Fibroblast of skin of left biceps (primary cell): ENCODE measurements at regions not wholly inside any gene's neighbourhood (a gene's known extent, or its start where the extent isn't known, plus 50 kb on each side); places are given as distances from the start of the nearest gene placed in this dataset.
"Not testable (repeated sequence)": the region's sequence is repeated elsewhere in the genome, so short reads cannot be mapped to it uniquely, and the experiment has no call there.

Source experiments
- DNase-seq, 2 experiments: peaks; one replicate each; pipeline ENCODE4 v3.0.0-alpha.2; 2013; ENCODE audit warnings: low read depth in 2 of 2

DNA sequence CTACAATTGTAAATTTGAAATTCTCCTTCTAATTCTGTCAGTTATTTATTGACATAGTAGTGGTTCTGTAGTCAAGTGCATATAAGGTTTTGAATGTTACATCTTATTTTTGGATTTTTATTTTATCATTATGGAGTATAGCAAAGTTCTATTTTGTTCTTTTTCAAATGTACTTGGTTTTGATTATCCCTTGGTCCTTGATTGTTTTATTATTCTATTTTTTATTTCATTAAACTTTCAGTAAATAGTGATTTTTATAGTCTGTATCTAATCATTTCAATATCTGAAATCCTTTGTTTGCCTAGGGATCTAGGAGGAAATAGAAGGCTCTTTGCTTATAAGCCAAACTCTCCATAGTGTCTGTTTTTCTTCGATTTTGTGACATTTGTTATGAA, 87.8 kb downstream of the HFE start:
- no peak for DNase-seq

DNA sequence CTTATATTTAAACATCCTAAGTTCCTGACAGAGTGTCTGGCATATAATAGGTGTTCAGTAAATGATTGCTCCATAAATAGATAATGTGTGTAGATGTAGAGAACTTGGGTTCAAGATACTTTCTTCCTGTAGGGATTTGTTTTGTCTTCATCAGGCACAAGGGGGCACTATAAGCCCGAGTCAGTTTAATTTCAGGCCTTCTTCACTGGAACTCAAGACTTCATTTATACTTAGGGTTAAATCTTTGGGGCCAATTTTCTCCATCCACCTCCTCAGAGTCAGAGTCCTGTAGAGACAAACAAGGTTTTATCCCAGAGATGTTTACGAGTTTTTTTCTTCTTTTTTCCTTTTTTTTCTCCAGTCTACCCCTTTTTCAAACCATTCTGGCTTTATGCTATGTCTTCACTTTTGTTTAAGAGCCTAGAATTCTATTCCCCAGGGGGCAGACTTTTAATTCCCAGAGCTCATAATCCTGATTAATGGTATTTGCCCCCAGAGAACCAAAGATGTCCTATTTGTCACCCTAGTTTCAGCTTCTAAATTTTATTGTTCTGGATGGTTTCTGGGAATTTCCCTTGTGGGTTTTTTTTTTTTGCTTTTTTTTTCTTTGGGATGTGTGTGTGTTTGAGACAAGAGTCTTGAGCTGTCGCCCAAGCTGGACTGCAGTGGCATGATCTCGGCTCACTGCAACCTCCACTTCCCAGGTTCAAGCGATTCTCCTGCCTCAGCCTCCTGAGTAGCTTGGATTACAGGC, 88.4 kb downstream of the HFE start:
- no peak for DNase-seq

DNA sequence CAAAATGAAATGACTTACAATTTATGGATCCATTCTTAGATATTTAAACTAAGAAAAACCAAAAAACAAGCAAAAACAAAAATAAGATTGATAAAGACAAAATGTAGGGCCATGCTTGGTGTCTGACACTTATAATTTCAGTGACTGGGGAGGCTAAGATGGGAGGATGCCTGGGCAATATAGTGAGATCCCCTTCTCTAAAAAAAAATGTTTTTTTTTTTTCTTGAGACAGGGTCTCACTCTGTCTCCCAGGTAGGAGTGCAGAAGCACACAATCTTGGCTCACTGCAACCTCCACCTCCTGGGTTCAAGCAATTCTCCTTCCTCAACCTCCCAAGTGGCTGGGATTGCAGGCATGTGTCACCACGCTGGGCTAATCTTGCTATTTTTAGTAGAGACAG, 92.4 kb downstream of the HFE start:
- no peak for DNase-seq

DNA sequence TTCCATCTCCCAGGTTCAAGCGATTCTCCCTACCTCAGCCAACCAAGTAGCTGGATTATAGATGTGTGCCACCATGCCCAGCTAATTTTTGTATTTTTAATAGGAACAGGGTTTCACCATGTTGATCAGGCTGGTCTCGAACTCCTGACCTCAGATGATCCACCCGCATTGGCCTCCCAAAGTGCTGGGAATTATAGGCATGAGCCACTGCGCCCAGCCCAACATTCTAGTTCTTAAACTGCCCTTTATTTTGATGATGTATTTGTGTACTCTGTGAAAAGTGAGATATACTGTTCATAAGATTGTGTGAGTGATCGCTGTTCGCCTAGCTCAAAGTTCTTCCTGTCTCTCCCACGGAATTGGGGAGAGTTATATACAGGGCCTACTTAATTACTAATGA, 93.1 kb downstream of the HFE start:
- no peak for DNase-seq

DNA sequence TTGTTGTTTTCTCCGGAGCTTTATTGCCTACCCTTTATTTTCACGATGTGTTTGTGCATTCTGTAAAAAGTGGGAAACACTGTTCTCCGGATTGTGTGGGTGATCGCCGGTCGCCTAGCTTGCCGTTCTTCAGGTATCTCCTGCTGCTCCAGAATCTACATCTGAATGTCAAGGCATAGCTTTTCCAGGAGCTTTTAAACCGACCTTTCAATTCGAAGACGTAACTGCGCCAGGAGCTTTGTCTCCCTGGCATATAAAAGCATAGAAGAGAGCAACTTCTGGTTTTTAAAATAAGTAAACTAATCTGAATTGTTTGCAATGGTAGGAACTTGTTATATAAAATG, 96.0 kb downstream of the HFE start:
- DNase-seq: no peak

DNA sequence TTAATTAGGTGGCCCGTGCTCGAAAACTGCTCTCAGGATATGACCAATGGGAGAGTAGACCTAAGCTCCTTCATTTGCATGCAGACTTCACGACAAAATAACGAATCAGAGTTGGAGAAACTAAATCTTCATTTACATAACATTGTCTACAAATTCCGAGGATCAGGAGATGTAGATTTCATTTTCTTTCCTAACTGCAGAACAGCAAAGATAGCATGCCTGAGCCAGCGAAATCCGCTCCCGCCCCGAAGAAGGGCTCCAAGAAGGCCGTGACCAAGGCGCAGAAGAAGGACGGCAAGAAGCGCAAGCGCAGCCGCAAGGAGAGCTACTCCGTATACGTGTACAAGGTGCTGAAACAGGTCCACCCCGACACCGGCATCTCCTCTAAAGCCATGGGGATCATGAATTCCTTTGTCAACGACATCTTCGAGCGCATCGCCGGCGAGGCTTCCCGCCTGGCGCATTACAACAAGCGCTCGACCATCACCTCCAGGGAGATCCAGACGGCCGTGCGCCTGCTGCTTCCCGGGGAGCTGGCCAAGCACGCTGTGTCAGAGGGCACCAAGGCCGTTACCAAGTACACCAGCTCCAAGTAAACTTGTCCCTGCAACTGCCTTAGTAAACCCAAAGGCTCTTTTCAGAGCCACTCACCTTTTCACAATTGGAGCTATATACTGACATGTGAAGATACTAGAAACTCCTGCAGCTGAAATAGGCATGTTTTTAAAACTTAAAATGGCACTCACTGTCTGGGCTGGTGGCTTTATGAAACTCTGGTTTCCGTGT, 96.5 kb downstream of the HFE start:
- peak; percentile 70 to 76 for DNase-seq

DNA sequence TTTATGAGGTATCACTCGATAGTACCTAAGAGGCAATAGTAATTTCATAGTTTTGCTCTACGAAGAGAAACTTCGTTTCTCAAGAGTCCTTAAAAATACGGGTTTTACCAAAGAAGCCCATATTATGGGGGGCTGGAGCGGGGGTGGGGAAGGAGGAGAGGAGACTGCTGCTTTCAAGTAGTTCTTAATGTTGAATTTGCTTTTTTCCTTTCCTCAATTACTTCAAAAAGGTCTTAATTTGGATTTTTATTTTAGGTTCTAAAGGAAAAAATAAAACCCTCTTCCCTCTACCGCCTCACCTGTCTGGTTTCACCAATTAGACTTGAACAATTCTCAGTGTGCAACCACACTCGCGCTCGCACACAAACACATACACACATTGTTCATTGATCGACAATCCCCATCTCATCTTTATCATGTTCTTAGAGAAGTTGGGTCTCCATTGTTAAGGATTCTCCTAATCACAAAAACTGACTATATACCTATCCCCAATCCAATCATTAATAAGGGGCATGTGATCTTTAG, 97.2 kb downstream of the HFE start:
- DNase-seq: no peak

DNA sequence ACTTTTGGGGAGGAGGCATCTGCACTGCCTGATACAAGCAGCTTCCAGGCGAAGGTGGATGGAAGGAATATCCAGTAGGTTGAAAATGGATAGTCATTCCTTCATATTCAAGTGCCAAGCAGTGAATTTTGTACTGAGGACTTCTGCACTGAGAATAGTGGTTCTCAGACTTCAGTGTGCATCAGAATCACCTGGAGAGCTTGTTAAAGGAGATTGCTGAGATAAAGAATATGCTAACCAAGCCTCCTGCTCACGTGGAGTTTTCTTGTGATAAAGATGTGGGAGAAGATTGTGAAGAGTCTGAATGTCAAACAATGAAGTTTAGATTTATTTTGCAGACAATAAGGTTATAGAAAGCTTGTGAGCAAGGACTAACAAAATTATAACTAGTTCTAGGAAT, 97.8 kb downstream of the HFE start:
- no peak for DNase-seq

DNA sequence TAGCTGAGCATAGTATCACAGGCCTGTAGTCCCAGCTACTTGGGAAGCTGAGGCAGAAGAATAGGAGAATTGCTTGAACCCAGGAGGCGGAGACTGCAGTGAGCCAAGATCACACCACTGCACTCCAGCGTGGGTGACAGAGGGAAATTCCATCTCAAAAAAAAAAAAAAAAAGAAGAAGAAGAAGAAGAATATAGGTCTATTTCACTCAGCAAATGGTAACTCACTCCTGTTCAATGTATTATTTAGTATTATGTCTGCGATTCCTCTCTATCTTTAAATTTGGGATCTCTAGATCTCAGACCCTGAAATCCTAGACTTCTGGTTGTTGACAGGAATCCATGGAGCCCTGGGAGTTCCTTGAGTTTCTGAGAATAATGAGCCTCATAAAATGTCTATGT, 98.6 kb downstream of the HFE start:
- no peak for DNase-seq

DNA sequence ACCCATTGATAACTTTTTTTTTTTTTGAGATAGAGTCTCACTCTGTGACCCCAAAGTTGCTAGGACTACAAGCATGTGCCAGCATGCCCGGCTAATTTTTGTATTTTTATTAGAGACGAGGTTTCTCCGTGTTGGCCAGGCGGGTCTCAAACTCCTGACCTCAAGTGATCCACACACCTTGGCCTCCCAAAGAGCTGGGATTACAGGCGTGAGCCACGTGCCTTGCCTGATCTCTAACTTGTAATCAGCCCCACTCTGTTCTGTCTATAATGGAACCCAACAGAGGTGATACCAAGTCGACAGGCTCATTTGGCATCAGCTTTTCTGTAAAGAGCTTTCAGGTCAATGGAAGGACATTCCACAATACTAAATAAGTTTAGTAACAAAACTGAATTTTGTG, 99.4 kb downstream of the HFE start:
- DNase-seq: no peak

DNA sequence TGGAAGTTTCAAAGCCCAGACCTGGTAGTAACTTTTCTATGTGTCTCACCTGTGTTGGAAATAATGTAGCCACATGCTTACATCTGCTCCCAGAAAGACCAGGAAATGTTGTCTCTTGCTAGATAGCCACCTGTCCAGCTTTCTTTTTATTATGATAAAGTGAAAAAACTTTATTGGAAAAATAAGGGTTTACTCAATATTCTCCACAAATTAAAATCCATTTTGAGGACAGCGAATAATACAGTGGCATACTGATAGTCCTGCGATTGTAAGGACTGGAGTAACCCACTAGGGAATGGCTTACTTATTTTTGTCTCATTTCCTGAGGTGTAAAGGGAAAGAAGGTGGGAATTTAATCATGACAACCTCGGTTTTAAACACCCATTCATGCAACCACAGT, 100.1 kb downstream of the HFE start:
- DNase-seq: no peak

DNA sequence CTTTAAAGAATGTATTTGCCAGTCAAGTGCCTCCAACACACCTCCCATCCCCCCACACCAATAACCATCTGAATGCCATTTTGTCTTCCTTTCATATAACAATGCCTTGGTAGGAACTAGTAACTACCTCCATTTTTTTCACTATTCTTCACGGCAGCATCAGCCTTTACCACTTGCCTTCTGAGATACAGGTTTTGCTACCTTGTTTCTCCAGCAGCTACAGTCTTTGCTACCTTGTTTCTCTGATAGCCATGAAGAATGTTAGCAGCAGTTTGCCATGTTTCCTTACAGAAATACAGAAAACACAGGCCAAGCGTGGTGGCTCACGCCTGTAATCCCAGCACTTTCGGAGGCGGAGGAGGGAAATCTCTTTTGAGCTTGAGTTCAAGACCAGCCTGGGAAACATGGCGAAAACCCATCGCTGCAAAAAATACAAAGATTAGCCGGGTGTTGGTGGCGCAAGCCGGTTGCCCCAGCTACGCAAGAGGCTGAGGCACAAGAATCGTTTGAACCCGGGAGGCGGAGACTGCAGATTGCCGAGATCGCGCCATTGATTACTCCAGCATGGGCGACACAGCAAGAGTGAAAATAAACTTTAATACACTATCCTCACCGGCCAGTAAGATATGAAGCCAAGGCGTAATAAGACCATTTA, 100.9 kb downstream of the HFE start:
- no peak for DNase-seq

DNA sequence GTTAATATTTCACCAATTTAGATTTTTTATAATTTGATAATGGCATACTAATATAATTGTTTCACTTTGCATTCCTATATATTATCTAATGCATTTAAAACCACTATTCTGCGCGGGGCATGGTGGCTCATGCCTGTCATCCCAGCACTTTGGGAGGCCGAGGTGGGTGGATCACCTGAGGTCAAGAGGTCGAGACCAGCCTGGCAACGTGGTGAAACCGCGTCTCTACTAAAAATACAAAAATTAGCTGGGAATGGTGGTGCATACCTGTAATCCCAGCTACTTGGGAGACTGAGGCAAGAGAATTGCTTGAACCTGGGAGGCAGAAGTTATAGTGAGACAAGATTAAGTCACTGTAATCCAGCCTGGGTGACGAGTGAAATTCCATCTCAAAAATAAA, 104.3 kb downstream of the HFE start:
- DNase-seq: not testable (repeated sequence)

DNA sequence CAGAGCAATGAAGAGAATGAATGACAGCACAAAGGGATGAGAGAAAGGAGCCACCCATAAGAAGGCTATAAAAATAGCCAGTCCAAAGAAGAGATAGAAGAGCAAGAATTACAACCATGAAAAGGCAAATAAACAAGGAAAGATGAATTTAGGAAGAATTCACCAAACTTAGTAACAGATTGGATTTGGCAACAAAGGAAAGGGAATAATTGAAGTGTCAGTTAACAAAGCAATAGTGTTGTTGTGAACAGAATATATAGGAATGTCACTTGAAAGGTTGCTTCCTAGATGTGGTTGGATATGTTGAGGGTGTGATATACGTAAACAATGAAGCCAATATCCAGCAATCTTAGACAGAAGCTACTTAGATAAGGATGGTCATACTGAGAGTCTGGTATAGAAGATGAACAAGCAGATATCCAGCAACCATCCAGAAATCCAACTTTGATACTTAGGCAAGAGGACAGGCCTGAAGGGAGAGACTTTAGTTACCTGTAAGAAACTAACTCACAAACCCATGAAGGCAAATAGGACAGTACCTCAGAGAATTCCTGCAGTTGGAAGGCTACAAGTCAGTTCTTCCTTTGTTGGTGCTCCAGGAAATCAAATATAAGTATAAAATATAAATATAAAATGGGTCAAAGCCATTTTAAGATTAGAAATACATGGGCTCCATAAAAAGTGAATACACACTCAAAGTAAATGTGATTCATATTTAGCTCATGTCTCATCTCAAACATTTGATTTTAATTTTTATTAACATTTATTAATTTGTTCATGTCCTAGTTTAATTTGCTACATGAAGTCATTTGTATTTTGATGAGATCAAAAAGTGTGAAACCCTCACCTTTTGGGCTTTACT, 106.5 kb downstream of the HFE start:
- DNase-seq: no peak

DNA sequence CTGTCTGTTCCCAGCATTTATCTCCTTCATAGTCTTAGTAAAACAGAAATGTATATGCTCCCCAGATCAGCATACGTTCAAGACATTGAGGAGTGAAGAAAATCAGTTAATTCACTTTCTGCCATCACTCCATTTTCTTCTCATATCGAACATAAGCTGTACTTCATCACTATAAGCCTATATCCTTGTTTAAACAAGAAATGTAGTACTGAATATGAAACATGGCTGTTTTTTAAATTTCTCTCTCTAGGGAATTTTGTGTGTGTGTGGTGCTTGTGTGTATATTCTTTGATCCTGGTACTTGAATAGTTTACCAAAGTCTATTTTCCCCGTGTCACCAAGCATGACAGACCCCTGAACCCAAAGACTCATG, 107.1 kb downstream of the HFE start:
- DNase-seq: no peak

DNA sequence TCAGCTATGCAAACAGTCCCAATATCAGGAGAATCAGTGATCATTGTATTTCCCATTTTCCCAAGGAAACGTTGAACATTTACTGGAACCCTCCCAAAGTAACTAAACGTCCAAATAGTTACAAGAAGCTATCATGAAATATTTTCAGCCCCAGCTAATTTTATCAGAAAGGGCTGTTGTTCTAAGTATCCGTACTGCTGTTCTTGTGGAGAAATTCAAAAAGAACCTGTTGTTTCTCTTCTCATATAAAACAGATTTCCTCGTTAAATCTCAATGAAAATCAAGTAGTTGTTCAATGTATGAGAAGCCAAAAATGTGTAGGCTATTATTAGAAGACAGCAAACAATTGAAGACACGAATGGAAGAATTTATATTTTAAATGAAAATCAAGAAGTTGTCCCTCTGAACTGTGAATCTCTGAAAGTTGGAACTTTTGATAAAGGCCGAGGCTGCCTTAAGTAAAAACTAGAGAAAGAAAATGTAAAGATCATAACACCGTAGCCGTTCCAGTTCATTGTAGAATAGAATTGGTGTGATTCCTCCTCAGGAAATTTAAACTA, 107.7 kb downstream of the HFE start:
- no peak for DNase-seq

DNA sequence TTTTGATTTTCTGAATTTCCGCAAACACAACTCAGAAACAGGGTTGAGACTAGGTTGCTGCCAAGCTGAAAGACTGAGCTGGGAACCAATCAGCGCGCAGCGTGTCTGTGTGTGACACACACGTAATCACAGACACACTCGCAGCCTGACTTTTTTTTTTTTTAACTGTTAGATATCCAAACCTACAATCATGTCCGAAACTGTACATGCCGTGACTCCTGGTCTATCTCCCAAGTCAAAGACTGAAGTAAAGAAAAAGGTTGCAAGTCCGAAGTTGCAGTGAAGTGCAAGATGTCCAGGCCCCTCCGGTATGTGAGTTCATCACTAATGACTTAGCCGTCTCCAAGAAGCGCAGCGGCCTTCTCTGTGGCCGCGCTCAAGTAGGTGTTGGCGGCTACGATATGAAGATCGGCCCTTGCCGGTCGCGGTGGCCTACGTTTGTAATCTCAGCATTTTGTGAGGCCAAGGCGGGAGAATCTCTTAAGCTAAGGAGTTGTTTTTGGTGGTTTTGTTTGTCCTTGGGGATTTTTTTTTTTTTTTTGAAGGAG, 108.2 kb downstream of the HFE start:
- DNase-seq: peak; percentile 79 to 80

DNA sequence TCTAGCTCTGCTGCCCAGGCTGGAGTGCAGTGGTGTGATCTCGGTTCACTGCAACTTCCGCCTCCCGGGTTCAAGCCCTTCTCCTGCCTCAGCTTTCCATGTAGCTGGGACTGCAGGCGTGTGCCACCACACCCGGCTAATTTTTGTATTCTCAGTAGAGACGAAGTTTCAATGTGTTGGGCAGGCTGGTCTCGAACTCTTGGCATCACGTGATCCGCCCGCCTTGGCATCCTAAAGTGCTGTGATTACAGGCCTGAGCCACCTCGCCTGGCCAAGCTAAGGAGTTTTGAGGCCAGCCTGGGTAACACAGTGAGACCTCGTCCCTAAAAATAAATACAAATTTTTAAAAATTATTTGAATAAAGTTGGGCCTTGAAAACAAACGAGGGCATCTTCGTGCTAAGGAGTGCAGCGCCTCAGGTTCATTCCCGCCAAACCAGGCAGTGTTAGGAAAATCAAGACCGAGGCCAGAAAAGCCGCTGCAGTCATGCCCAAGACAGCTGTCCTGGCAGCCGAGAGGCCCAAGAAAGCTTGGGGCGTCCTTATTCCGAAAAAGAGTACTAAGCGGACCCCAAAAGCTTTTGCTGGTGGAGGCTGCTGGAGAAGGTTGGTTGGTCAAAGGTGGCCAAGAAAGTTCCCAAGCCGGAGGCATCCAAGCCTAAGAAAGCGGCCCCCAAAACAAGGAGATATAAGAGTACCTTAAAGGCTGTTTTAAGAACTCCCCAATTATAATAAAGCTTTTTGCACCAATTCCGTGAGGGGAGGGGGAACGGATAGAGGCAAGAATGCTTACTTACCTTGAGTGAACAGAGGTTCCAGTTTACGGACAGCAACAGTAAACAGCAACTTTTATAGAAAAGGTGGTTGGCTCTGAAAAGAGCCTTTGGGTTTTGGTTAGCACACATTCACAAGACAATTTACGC, 109.0 kb downstream of the HFE start:
- no peak for DNase-seq

DNA sequence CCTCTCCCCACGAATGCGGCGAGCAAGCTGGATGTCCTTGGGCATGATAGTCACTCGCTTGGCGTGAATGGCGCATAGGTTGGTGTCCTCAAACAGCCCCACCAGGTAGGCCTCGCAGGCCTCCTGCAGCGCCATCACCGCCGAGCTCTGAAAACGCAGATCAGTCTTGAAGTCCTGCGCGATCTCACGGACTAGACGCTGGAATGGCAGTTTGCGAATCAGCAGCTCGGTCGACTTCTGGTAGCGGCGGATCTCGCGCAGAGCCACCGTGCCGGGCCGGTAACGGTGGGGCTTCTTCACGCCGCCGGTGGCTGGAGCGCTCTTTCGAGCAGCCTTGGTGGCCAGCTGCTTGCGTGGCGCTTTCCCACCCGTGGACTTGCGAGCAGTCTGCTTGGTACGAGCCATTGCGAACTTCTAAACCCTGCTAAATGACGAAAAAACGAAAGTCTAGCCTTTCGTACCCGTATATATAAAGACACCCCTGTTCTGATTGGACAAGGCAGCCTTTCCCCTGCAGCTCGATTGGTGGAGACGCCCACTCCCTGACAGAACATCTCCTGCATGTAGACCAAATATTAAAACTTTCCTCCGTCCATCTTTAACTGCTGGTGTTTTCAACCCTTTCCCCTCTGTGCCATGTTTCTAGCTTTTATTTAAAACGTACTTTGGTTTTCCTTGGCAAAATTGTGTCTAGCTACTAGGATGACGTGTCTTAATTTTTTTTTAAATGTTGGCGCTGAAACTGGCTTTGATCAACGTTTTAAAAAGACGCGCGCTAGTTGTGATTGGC, 109.8 kb downstream of the HFE start:
- peak; percentile 75 to 77 for DNase-seq

DNA sequence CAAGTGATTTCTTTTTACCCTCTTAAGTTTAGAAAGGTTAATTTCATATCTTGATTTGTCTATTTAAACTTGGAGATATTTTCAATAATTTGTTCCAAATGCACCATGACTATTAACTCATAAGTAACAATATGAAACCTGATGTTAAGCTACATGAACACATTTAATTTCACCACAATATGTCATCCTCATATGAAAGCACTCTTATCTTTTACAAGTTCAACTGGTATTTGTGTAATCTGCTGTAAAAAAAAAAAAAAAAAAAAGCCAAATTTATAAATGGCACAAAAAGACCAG, 110.4 kb downstream of the HFE start:
- DNase-seq: no peak
